PC-3 (cell line): ENCODE measurements at regions not wholly inside any gene's neighbourhood (a gene's known extent, or its start where the extent isn't known, plus 50 kb on each side); places are given as distances from the start of the nearest gene placed in this dataset.

Experiments used
- EZH2 ChIP-seq: fragments of 300-600 bp; sonication (generic); IDR thresholded peaks from one replicate; pipeline ENCODE4 v1.6.1; 2017; ENCODE audit warnings: antibody characterized with exemption, mild to moderate bottlenecking, low read length; ENCODE audit not compliant: unreplicated experiment
- TF ChIP-seq, protein P1 (sequence below): fragments of 300-600 bp; sonication (generic); conservative IDR thresholded peaks from 2 replicates; pipeline ENCODE4 v1.5.1; 2017; ENCODE audit warnings: antibody characterized with exemption, low read depth, mild to moderate bottlenecking, low read length

- TF ChIP-seq, protein P1, sequence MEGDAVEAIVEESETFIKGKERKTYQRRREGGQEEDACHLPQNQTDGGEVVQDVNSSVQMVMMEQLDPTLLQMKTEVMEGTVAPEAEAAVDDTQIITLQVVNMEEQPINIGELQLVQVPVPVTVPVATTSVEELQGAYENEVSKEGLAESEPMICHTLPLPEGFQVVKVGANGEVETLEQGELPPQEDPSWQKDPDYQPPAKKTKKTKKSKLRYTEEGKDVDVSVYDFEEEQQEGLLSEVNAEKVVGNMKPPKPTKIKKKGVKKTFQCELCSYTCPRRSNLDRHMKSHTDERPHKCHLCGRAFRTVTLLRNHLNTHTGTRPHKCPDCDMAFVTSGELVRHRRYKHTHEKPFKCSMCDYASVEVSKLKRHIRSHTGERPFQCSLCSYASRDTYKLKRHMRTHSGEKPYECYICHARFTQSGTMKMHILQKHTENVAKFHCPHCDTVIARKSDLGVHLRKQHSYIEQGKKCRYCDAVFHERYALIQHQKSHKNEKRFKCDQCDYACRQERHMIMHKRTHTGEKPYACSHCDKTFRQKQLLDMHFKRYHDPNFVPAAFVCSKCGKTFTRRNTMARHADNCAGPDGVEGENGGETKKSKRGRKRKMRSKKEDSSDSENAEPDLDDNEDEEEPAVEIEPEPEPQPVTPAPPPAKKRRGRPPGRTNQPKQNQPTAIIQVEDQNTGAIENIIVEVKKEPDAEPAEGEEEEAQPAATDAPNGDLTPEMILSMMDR = no peak
- no peak for TF ChIP-seq EZH2
Observed at GRCh38 chr14:101132051-101132571, 228.6 kb upstream of the RTL1 start.
